ENCODE measurements at regions not wholly inside any gene's neighbourhood (a gene's known extent, or its start where the extent isn't known, plus 50 kb on each side); places are given as distances from the start of the nearest gene placed in this dataset.
A peak's percentile ranks its signal among the peaks of the same experiment; 100 is the strongest.
"Not testable (repeated sequence)": the region's sequence is repeated elsewhere in the genome, so short reads cannot be mapped to it uniquely, and the experiment has no call there.

DNA sequence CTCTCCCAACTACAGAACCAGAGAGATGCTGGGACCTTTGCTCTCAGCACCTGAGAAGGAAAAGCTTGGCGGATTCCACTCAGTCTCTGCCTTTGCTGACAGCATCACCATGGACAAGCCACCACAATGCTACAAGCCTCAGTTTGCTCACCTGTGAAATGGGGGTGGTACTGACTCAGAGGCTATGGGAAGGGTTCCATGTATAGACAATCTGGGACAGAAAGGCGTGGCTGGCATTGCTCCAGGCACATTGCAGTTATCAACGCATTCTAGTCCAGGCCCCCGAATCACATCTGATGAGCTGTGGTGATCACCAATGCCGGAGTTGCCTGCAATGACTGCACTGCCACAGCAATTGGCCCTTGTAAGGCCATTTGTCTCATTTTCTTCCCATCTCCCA lies 72.6 kb downstream of the ISX start:
- no peak for DNase-seq

DNA sequence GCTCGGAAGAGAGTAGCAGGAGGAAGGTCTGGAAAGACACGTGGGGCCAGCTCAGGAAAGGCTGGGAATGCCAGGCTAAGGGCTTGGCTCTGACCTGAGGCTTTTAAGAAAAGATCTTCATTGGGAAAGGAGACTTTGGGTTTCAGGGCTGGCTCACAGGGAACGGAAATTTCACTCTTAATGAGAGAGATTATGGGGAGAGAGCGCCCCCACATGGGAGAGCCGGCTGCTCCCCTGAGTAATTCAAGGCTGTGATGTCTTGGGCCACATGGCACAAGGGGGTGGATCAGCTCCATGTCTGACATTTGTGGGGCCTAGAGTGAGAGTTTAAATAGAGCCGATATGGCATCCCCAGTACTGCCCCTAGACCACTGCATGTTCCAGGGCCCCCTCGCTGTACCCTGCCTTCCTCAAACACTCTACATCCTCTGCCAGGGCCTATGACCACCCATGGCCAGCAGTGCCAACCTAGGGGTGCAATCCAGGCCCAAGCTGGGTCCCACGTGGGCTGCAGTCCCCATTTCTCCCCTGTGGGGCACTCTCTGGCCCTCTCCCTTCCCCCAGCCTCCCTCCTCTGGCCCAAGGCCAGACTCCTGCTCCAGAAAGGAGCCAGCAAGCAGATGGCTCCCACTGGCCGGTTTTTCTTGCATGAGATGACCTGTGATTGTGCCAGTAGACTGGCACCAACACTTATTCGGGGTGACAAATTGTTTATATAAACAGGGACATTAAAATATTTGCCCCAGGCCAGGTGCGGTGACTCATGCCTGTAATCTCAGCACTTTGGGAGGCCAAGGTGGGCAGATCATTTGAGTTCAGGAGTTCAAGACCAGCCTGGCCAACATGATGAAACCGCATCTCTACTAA lies 75.2 kb downstream of the ISX start:
- no peak for DNase-seq

DNA sequence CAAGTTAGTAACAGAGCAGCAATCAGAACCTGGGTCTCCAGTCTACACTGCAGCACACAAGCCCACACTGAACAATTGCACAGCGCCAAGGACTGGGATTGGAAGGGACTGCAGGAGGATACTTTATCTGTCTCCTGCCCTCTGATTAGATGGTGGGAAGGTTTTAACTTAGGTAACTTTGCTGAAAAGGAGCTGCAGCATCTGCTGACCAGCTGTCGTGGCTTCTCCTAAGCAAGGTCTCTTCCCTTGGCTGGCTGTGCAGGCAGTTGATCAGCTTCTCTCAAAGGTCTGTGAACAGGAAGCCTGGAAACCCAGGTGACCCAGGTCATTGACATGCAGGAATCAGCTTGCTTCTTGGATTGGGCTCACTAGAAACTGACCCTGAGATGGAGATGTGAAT lies 82.4 kb downstream of the ISX start:
- DNase-seq: no peak

GRCh38 chr22:35148866-35149548 lies 83.0 kb downstream of the ISX start:
- DNase-seq: no peak

DNA sequence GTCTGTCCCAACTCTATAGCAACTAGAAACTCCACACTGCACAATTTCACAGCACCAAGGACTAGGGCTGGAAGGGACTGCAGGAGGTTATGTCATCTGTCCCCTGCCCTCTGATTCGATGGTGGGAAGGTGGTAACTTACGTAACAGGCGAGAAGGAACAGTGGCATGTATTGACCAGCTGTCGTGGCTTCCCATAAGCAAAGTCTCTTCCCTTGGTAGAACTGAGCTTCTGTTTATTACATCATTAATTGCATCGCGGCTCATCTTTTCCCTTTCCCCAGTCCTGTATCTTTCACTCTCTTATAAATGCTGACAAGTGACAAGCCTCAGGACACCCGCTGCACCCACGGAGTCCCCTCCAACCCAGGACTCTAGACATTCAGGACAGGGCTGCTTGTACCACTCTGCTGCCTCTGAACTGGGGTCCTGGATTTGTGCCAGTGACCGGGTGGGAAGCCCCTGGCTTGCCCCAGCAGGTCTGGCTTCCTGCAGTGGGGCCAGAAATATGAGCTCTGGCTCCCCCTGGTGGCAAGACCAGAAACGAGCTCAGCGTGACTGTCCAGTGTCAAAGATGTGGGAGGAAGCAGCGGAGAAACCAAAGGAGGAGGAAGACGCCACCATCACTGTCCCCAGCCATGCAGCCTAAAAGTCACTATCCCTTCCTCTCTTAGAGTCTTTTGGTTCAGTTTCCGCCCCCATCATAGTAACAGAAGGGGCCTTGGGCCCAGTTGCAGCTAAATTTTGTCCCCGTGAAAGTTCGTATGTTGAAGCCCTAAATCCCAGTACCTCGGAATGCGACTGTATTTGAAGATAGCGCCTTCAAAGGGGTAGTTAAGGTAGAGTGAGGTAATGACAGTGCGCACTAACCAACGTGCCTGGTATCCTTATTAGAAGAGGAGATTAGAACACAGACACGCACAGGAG lies 84.5 kb downstream of the ISX start:
- no peak for DNase-seq

- DNase-seq: no peak
Measured at GRCh38 chr22:35152316-35152715, 86.4 kb downstream of the ISX start.

- no peak for DNase-seq
Measured at GRCh38 chr22:35154937-35155387, 89.0 kb downstream of the ISX start.

DNA sequence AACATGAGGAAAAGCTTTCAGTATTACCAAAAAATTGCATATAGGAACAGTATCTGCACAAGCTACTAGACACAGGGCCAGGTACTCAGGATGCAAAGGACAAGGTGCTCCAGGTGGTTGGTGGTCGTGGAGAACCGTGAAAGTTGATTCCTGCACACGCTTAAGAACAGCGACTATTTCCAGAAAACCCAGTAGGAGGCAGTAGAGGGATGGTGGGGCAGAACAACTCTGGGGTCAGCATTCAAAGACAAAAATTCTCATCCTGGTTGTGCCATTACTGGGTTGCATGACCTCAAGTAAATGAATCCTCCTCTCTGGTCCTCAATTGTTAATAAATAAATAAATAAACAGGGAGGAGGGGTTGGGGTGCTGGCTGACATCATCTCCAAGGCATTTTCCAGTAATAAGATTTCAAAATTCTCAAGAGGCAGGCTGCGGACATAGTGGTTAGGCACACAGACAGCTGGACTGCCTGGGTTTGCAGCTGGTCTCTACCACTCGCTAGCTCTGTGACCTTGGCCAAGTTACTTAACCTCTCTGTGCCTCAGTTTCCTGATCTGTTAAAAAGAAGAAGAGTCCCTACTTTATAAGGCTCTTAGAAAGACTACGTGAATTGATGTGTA lies 89.6 kb downstream of the ISX start:
- DNase-seq: no peak

GRCh38 chr22:35156945-35157344 lies 91.0 kb downstream of the ISX start:
- DNase-seq: no peak

- no peak for DNase-seq
Measured at GRCh38 chr22:35158336-35158735, 92.4 kb downstream of the ISX start.

DNA sequence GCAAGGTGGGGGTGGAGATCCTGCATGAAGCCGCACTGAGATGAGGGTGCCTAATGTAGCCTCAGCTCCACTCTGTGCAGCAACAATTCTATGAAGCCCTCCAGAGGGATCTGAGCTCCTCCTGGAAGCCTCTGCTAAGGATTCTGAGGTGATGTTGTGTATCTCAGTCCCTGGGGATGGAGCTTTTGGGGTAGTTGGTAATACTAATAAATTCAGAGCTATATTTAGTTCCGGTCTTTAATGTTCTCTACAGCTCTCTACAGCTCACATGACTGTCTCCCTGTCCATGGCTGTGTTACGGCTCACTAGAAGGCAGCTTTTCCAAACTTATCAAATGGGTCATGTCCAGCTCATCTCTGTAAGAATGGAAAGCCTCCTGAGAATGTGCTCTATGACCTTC lies 93.4 kb downstream of the ISX start:
- no peak for DNase-seq

DNA sequence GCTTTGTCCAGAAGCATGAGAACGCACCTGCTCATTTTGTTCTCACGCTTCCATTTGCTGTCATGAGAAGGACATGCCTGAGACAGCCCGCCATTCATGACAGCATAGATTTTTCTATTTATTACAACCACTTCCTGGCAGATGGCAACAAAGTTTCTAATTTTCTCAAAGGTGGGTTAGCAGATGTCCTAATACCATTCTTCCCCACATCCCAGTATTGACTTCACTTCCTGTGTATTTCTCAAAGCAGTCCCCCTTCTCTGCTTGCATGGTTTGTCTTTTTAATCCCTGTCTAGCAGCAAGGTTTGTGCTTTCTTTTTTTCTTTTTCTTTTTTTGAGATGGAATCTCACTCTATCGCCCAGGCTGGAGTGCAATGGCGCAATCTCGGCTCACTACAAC lies 94.3 kb downstream of the ISX start:
- no peak for DNase-seq

DNA sequence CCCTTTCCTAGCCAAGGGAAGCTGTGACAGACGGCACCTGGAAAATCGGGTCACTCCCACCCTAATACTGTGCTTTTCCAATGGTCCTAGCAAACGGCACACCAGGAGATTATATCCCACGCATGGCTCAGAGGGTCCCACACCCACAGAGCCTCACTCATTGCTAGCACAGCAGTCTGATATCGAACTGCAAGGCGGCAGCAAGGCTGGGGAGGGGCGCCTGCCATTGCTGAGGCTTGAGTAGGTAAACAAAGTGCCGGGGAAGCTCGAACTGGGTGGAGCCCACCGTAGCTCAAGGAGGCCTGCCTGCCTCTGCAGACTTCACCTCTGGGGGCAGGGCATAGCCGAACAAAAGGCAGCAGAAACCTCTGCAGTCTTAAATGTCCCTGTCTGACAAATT lies 91.4 kb upstream of the HMGXB4 start:
- not testable (repeated sequence) for DNase-seq

DNA sequence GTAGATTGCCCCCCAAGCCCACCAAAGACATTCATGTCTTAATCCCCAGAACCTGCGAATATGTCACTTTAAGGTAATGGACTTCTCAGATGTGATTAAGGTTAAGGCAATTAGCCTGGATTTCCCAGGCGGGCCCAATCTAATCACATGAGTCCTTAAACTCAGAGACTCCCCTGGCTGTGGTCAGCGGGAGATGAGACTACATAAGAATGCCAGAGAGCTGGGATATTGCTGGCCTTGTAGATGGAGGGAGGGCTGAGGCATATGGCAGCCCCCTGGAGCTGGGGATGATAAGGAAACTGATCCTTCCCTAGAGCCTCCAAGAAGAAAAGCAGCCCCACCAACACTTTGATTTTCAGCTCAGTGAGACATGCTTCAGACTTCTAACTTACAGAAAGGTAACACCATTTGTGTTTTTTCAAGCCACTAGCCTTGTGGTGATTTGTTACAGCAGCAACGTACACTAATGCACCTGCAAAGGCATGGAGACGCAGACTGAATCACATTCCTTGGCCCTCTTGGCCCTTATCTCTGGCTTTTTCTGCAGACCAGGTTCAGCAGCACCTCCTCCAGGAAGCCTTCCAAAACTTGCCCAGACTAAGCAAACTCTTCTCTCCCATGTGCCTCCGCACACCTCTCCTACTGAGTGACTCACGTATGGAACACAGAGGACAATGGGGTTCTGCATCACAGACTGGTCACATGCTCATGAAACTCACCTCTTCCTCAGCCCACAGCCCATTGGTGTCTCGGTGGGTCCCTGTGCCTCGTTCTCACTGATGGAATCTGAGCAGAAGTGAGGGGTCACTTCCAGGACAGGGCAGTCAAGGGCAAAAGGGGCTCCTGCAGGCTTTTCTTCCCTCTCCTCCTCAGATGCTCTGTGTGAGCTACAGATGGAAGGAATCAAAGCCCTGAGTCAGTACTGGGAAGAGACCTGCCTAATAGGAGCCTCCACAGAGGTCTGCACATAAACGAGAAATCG lies 86.3 kb upstream of the HMGXB4 start:
- DNase-seq: no peak

GRCh38 chr22:35172442-35172841 lies 84.9 kb upstream of the HMGXB4 start:
- DNase-seq: no peak

- DNase-seq: no peak
Measured at GRCh38 chr22:35173655-35174054, 83.6 kb upstream of the HMGXB4 start.

DNA sequence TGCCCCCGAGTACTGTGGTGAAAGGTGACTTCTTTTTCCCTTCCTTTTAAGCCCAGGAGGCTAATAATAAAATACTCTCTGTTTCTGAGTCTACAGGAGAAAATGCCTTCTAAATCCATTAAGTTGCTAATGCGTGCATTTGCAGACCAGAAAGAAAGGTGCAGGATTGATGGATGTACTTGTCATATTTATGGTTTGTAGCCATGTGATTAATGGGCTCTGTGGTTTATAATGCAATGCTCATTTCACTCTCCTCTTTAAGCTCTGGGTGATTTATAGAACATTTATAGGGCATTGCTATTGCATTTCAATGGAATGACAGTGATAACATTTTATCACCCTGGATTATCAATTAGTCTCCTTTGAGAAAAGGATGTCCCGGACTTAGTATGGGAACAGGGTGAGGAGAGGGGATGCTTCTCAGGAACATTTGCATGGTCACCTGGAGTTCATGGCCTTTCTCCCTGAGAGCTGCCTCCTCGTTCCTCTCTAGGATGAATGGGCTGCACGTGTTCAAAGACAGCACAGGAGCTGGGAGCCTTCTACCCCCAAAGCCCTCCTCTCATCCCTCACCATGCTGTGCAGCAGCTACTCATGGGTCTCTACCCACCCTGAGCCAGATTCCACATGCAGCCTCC lies 82.8 kb upstream of the HMGXB4 start:
- no peak for DNase-seq

GRCh38 chr22:35175392-35175791 lies 81.9 kb upstream of the HMGXB4 start:
- no peak for DNase-seq

GRCh38 chr22:35177811-35178210 lies 79.5 kb upstream of the HMGXB4 start:
- peak; percentile 78 to 84 for DNase-seq

DNA sequence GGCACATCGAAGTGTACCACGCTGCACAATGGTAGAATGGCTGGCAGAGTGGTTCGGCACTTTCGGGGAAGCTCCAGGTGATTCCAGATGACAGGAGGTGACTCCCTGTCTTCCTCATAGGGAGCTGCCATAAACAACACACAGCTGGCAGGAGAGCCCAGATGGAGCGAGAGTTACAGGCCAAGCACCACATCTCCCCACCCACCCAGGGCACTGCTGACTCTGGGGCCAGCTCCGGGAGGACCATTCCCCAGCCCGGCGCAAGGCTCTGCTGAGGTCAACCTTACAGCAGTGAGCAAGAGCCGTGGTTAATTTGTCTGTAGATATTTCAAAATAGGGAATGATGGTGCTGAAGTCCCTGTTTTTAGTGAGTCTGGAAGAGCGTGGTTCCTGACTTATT lies 78.8 kb upstream of the HMGXB4 start:
- DNase-seq: no peak

DNA sequence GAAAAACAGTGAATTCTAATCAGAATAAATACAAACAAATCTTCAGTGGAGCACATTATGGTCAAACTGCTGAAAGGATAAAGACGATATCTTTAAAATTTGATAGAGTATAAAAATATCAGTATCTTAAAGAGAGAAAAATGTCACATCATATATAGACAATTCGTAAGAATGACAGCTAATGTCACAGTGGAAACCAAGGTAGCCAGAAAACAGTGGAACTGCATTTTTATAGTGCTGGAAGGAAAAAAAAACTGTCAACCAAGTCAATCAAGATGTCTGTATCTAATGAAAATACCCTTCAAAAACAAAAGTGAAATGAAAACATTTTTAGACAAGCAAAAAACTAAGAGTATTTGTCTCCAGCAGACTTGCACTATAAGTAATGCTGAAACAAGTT lies 73.4 kb upstream of the HMGXB4 start:
- no peak for DNase-seq
